ENCODE measurements at regions not wholly inside any gene's neighbourhood (a gene's known extent, or its start where the extent isn't known, plus 50 kb on each side); places are given as distances from the start of the nearest gene placed in this dataset.

DNA sequence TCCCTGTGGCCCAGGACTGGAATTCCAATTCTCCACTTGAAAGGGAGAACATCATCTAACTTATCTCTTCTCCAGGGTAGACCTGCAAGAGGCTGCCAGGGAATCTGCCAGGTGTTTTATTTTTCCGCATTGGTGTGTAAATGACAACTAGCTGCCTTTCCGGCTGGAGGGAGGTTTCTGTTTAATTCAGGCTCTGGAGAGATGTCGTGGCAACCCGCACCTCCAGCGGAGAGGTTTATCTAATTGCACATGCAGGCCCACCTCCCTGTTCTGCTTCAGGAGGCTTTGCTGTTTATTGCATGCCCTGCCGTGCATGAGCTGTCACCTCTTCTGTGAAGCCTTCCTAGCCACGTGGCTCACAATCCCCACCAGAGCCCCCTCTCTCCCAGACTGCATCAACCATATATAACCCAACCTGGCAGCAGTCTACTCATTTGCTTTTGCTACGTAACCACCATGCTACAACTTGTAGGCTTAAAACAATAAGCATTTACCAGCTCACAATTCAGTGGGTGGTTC lies 151.6 kb downstream of the C1orf94 start:
- Histone ChIP-seq H3K4me1 (no peaks in the 10 kb centered on the region), H3K36me3 (no peaks in the 10 kb centered on the region), H3K4me3 (no peak overlapping the region), H3K9me3 (no peaks in the 10 kb centered on the region), H3K27me3 (ENCODE audit: low read depth) (no peaks in the 10 kb centered on the region), H3K27ac (no peak overlapping the region)
- intact Hi-C loops (cut with DNase I): no loop called here
- TF ChIP-seq, protein P1, sequence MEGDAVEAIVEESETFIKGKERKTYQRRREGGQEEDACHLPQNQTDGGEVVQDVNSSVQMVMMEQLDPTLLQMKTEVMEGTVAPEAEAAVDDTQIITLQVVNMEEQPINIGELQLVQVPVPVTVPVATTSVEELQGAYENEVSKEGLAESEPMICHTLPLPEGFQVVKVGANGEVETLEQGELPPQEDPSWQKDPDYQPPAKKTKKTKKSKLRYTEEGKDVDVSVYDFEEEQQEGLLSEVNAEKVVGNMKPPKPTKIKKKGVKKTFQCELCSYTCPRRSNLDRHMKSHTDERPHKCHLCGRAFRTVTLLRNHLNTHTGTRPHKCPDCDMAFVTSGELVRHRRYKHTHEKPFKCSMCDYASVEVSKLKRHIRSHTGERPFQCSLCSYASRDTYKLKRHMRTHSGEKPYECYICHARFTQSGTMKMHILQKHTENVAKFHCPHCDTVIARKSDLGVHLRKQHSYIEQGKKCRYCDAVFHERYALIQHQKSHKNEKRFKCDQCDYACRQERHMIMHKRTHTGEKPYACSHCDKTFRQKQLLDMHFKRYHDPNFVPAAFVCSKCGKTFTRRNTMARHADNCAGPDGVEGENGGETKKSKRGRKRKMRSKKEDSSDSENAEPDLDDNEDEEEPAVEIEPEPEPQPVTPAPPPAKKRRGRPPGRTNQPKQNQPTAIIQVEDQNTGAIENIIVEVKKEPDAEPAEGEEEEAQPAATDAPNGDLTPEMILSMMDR (IDR thresholded peaks at IDR 0.05): no peak
- DNase-seq (no peak), ATAC-seq (no peak)

DNA sequence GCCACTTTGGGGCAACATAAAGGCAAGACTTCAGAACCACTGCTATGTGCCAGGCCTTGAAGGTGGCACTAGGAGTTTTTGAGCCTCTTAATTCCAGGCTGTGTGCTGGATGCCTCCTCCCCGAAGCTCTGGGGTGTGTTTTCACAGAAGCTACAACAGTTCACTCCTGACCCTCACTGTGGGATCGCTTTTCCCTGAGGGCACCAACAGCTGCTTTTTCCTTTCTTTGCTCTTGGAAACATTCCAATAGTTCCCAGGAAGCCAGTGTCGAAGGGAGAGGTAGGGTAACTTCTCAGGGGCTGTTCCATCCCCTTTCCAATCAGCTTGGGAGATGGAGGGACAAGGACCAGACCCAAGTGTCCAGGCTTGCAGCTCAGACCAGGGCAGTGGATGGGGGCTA lies 153.4 kb downstream of the C1orf94 start:
- ATAC-seq: no peak
- no peak for DNase-seq
- no peak overlapping the region for H3K27ac ChIP-seq
- no peaks in the 10 kb centered on the region for H3K4me1 ChIP-seq
- H3K4me3 ChIP-seq: no peak overlapping the region
- intact Hi-C loops (cut with DNase I): no loop called here
- TF ChIP-seq, protein P1 (IDR thresholded peaks at IDR 0.05): no peak
- no peaks in the 10 kb centered on the region for H3K36me3 ChIP-seq
- H3K9me3 ChIP-seq: no peaks in the 10 kb centered on the region
- no peaks in the 10 kb centered on the region for H3K27me3 ChIP-seq (ENCODE audit: low read depth)

DNA sequence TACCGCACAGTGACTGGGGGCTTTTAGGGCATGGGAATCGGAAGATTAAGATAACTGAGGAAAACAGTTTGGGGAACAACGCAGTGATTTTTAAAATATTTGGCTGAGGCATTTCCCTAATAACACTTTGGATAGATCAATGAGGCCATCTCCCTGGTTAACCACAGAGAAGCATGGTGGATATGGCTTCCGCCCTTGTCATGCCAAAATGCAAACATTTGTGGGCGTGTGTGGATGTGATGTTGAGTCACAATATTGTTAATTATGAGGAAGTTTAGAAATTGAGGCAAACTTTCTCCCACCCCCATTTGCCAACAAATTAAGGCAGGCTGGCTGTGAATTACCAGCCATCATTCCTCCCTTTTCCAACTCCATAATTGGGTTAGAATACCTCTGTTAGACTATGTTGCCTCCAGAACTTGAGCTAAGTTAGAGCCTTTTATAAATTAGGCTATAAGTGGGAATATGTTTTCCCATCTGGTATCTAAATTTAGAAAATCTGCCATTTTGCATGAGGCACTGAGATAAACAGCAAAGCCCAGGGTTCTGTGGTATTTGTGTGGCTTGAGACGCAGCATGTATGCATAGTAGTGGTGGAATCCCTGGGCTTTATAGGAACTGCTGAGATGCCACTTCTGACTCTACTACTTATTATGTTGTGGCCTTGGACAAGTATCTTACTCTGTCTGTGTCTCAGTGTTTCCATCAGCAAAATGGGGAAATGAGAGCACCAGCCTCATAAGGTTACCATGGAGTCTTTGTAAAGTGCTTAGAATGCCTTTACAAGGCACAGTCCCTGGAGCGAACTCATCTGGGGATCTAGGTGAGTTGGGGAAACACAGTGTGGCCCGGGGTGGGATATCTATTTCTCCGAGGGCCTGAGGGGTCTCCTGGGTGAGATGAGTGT lies 154.6 kb downstream of the C1orf94 start:
- ATAC-seq (no peak), DNase-seq (no peak)
- Histone ChIP-seq H3K4me3 (no peak overlapping the region), H3K36me3 (no peaks in the 10 kb centered on the region), H3K27ac (no peak overlapping the region), H3K4me1 (no peaks in the 10 kb centered on the region), H3K27me3 (ENCODE audit: low read depth) (no peaks in the 10 kb centered on the region), H3K9me3 (no peaks in the 10 kb centered on the region)
- TF ChIP-seq, protein P1 (IDR thresholded peaks at IDR 0.05): no peak
- intact Hi-C loops (cut with DNase I): no loop called here

DNA sequence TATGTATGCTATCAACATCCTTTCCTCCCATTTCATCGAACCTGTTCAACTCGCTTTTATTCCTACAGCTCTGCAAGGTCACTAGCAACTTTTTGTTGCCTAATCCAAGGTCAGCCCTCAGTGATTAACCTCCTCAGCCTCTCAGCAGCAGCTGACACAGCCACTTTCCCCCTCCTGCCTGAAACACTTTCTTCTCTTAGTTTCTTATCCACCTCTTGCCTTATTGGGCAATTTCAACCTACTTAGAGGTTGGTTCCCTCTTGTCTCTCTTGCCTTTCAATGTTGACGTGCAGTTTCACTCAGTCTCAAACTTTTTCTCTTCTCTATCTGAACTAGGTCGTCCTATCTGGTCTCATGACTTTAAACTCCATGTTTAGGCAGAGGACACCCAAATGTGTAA lies 156.3 kb downstream of the C1orf94 start:
- TF ChIP-seq, protein P1 (IDR thresholded peaks at IDR 0.05): no peak
- Histone ChIP-seq H3K4me1 (no peaks in the 10 kb centered on the region), H3K36me3 (no peaks in the 10 kb centered on the region), H3K27ac (no peak overlapping the region), H3K9me3 (no peaks in the 10 kb centered on the region), H3K4me3 (no peak overlapping the region), H3K27me3 (ENCODE audit: low read depth) (no peaks in the 10 kb centered on the region)
- ATAC-seq: peak; percentile 36 to 47
- intact Hi-C loops (cut with DNase I): no loop called here
- DNase-seq: no peak

DNA sequence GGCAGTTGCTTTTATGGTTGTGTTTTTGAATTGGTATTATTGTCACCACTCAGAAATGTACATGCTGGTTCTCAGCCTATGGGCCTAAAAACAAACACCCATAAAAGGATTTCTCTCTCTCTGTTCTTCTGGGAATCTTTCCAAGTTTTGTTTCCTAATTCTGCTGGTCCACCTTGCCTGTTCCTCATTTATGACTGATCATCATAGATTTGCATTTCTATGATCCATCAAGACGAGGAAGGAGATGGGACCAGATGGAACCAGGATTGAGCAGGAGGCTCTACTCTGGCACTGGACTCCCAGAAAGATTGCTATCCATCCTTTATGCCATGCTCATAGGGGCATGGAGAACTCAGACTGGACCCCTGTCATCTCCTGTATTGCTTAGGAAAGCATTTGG lies 162.2 kb downstream of the C1orf94 start:
- Histone ChIP-seq H3K27ac (no peak overlapping the region), H3K9me3 (no peaks in the 10 kb centered on the region), H3K4me1 (no peaks in the 10 kb centered on the region), H3K4me3 (no peak overlapping the region), H3K36me3 (no peaks in the 10 kb centered on the region), H3K27me3 (ENCODE audit: low read depth) (no peaks in the 10 kb centered on the region)
- no peak for DNase-seq
- TF ChIP-seq, protein P1 (IDR thresholded peaks at IDR 0.05): no peak
- ATAC-seq: no peak
- intact Hi-C loops (cut with DNase I): no loop called here

Data from lower lobe of right lung (tissue), 2 donors.